Pancreas (tissue), 10 donors: ENCODE measurements at regions not wholly inside any gene's neighbourhood (a gene's known extent, or its start where the extent isn't known, plus 50 kb on each side); places are given as distances from the start of the nearest gene placed in this dataset.
A peak's percentile ranks its signal among the peaks of the same experiment; 100 is the strongest.
"Not testable (repeated sequence)": the region's sequence is repeated elsewhere in the genome, so short reads cannot be mapped to it uniquely, and the experiment has no call there.

Experiments
- ATAC-seq, 4 donors: fragments of 200-7000 bp; cut with Tn5 transposase; one replicate each; pipeline versions ENCODE4 v1.8.0 to v1.9.1; 2020; ENCODE audit warnings: mild to moderate bottlenecking in 4 of 4, moderate library complexity in 4 of 4
- DNase-seq, 6 donors: peaks; one replicate each; pipeline ENCODE4 v3.0.0-alpha.2; 2020
- FAIRE-seq: peaks from 2 replicates; lab custom pipeline; 2012; peaks lifted over from hg19 to GRCh38; lab: Jason Lieb, UNC
- H3K27ac ChIP-seq, 4 donors: fragments of 200-600 bp; sonication (generic); 1 replicate in 3 of 4; 2 replicates in 1 of 4; pipeline versions ENCODE4 v1.5.0 to v1.8.0; 2020
- H3K27me3 ChIP-seq, 4 donors: fragments of 200-600 bp; one replicate each; pipeline ENCODE4 v1.8.0; 2021
- H3K36me3 ChIP-seq, 3 donors: fragments of 200-600 bp; sonication (generic) in 1 of 3; one replicate each; pipeline versions ENCODE4 v1.5.0 to v1.8.0; 2020 to 2021
- H3K4me1 ChIP-seq, 3 donors: fragments of 200-600 bp; one replicate each; pipeline ENCODE4 v1.8.0; 2021
- H3K4me3 ChIP-seq, 4 donors: fragments of 200-600 bp; sonication (generic) in 2 of 4; one replicate each; pipeline versions ENCODE4 v1.5.0 to v1.8.0; 2020 to 2021
- H3K9me3 ChIP-seq, 4 donors: fragments of 200-600 bp; one replicate each; pipeline ENCODE4 v1.8.0; 2021
- WGBS, 2 donors: extraction: QIAGEN DNeasy Blood & Tissue Kit; methylation state at CpG; one replicate each; pipeline ENCODE4 v1.1.7; 2013; 5-methylcytosine and 5-hydroxymethylcytosine counted together
- intact Hi-C, 3 donors: fragments of 100-400 bp; cut with DNase I; formaldehyde crosslinking; loops; one replicate each; pipeline versions ENCODE4 v1.11.1 to v1.14.2; 2022
- TF ChIP-seq, protein P1 (sequence below), 4 donors: fragments of 200-600 bp; sonication (generic) in 3 of 4; IDR thresholded peaks; one replicate each; pipeline versions ENCODE4 v1.5.0 to v1.8.0; 2021; ENCODE audit warnings: antibody characterized with exemption in 4 of 4
- donor health status: healthy with polysubstance abuse.
- donor health status: DM: no; HTN: no; CAD: no; lungs with moderate emphysema.
- donor health status: DM: no; HTN: no; CAD: no.
- donor health status: control.
- donor health status: control.
- donor health status: Bipolar disorder and iron deficiency.
- donor health status: DM: yes; HTN: yes; CAD: no.
- donor health status: DM: no; HTN: no; CAD: no.
- donor health status: DM: no; HTN: no; CAD: no.
- donor health status: DM: yes; HTN: yes; CAD: no.

- Histone ChIP-seq H3K27ac (no peak overlapping the region), H3K36me3 (no peaks in the 10 kb centered on the region), H3K9me3 (no peaks in the 10 kb centered on the region), H3K4me3 (no peak overlapping the region), H3K27me3 (no peaks in the 10 kb centered on the region), H3K4me1 (no peaks in the 10 kb centered on the region)
- DNase-seq = no peak
- FAIRE-seq = no peak
- TF ChIP-seq, protein P1, sequence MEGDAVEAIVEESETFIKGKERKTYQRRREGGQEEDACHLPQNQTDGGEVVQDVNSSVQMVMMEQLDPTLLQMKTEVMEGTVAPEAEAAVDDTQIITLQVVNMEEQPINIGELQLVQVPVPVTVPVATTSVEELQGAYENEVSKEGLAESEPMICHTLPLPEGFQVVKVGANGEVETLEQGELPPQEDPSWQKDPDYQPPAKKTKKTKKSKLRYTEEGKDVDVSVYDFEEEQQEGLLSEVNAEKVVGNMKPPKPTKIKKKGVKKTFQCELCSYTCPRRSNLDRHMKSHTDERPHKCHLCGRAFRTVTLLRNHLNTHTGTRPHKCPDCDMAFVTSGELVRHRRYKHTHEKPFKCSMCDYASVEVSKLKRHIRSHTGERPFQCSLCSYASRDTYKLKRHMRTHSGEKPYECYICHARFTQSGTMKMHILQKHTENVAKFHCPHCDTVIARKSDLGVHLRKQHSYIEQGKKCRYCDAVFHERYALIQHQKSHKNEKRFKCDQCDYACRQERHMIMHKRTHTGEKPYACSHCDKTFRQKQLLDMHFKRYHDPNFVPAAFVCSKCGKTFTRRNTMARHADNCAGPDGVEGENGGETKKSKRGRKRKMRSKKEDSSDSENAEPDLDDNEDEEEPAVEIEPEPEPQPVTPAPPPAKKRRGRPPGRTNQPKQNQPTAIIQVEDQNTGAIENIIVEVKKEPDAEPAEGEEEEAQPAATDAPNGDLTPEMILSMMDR (IDR thresholded peaks at IDR 0.05) = no peak
- no peak for ATAC-seq
- 42 to 47% methylated on average over 2 of the region's 2 CpGs for WGBS, 2 donors
- intact Hi-C loops = no loop called here
Measured at GRCh38 chr4:34469516-34469915, 1774.8 kb downstream of the ARAP2 start.

DNA sequence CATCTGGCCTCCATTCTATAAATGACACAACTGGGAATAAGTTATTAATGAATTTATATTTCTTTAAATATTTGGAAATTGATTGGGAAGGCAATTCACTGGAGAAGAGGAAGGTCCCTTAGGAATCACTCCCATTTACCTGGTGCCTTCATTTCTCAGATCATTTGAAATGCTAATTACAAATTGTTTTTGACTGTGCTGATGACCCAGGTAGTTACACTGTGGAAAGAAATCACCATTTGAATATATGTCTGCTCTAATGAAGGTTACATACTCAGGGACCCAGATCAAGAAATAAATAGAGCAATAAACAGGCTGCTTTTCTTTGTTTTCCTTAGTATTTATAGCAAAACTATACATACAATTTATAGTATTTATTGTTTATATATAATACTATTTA is 1759.1 kb downstream of the ARAP2 start:
- no peak overlapping the region for H3K4me3 ChIP-seq
- H3K27me3 ChIP-seq = no peaks in the 10 kb centered on the region
- H3K9me3 ChIP-seq = no peaks in the 10 kb centered on the region
- FAIRE-seq (no peak), ATAC-seq (no peak), DNase-seq (no peak)
- intact Hi-C loops = no loop called here
- no peaks in the 10 kb centered on the region for H3K36me3 ChIP-seq
- H3K27ac ChIP-seq = no peak overlapping the region
- no peaks in the 10 kb centered on the region for H3K4me1 ChIP-seq
- TF ChIP-seq, protein P1 (IDR thresholded peaks at IDR 0.05) = no peak

DNA sequence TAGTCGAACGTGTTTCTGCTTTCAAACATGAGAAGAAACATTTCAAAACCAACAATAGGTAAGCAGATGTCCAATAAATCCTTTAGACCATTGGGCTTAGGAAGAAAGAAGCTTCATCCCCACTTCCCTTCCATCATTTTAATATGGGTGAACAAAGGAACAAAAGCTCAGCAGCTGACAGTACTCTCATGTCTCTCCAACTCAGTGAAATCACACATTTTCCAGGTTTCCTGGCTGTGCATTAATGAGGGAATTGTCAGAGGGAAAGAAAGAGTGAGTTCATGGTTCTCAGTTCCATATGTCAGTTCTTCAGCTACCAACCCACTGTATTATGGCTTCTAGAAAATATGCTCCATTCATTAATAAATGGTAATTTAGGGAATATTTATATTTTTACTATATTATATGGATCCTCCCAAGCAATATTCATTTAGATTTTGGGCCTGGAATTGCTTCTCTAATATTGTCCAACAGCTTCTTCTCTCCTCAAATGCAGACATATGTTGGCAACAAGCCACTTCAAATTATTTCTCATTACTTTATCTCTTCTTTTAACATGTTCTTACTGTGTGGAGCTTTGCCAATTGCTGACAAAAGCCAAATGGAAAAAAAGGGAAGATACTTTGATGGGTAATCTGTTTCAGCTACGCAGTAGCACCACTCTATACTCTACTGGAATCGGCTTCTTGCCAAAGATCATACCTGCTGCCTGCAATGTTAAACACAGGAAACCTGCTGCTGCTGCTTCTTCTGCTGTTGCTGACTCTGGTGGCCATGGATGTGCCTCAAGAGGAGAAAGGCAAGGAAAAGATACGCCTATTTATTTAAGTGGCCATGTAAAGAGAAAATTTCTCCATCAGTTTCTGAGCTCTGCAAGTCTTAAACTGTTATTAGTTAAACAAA is 1757.6 kb downstream of the ARAP2 start:
- DNase-seq (no peak), ATAC-seq (no peak), FAIRE-seq (no peak)
- H3K4me1 ChIP-seq = no peaks in the 10 kb centered on the region
- intact Hi-C loops = no loop called here
- TF ChIP-seq, protein P1 (IDR thresholded peaks at IDR 0.05) = no peak
- no peak overlapping the region for H3K27ac ChIP-seq
- no peaks in the 10 kb centered on the region for H3K27me3 ChIP-seq
- H3K9me3 ChIP-seq = no peaks in the 10 kb centered on the region
- no peaks in the 10 kb centered on the region for H3K36me3 ChIP-seq
- no peak overlapping the region for H3K4me3 ChIP-seq
- 48 to 57% methylated on average over 5 of the region's 5 CpGs for WGBS, 2 donors

GRCh38 chr4:34492414-34492813 is 1751.9 kb downstream of the ARAP2 start:
- H3K27ac ChIP-seq = no peak overlapping the region
- no peaks in the 10 kb centered on the region for H3K27me3 ChIP-seq
- no peak overlapping the region for H3K4me3 ChIP-seq
- no peak for DNase-seq
- H3K36me3 ChIP-seq = no peaks in the 10 kb centered on the region
- no peaks in the 10 kb centered on the region for H3K9me3 ChIP-seq
- no peaks in the 10 kb centered on the region for H3K4me1 ChIP-seq
- ATAC-seq = no peak
- TF ChIP-seq, protein P1 (IDR thresholded peaks at IDR 0.05) = no peak
- 44 to 68% methylated on average over 1 of the region's 1 CpG for WGBS, 2 donors
- FAIRE-seq = no peak
- intact Hi-C loops = no loop called here

DNA sequence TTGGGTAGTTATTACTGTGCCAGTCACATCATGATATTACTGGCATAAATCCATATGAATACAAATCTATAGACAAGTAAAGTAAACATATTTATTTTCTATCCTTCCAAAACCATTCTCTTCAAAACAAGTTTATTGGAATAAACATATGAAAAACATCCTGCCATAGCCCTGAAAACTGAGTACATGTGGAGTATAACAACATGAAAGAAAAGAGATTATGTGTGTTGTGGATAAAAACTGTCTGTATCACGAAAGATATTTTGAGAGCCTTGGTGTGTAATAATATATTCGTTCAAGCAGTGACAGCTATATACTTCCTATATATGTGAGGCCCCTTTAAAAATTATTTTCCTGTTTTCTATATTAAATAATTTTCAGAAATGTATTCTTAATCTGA is 1742.2 kb downstream of the ARAP2 start:
- Histone ChIP-seq H3K27me3 (no peaks in the 10 kb centered on the region), H3K4me3 (no peak overlapping the region), H3K36me3 (no peaks in the 10 kb centered on the region), H3K4me1 (no peaks in the 10 kb centered on the region), H3K27ac (no peak overlapping the region), H3K9me3 (no peaks in the 10 kb centered on the region)
- no peak for FAIRE-seq
- TF ChIP-seq, protein P1 (IDR thresholded peaks at IDR 0.05) = no peak
- ATAC-seq = no peak
- 54 to 57% methylated on average over 2 of the region's 2 CpGs for WGBS, 2 donors
- DNase-seq = no peak
- intact Hi-C loops = no loop called here

DNA sequence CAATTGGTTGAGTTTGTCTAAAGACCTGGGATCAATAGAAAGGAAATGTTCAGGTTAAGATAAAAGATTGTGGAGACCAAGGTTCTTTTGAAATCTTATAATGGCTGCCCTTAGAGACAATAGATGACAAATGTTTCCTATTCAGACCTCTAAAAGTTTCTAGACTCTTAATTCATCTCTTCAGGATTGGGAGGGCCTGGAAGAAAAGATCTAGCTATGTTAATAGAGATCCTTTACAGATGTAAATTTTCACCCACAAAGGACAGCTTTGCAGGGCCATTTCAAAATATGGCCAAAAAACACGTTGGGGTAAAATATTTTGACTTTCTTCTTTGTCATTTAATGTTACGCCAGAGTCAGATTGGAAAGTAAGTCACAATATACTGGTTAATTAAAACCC is 1739.6 kb downstream of the ARAP2 start:
- intact Hi-C loops, FAIRE-seq: not testable (repeated sequence)
- 55 to 60% methylated on average over 2 of the region's 2 CpGs for WGBS, 2 donors

GRCh38 chr4:34506511-34507092 is 1737.7 kb downstream of the ARAP2 start:
- H3K9me3 ChIP-seq, H3K27ac ChIP-seq, H3K36me3 ChIP-seq, intact Hi-C loops, H3K4me3 ChIP-seq, FAIRE-seq, ATAC-seq, H3K27me3 ChIP-seq, H3K4me1 ChIP-seq: not testable (repeated sequence)
- 82 to 88% methylated on average over 25 to 26 of the region's 26 CpGs for WGBS, 2 donors
- DNase-seq = peak in 1 of 6 donors; percentile 60

More for the DNA sequence above, 1739.6 kb downstream of the ARAP2 start:
- not testable (repeated sequence) for H3K9me3 ChIP-seq, H3K36me3 ChIP-seq, ATAC-seq, H3K4me1 ChIP-seq, H3K27ac ChIP-seq, H3K27me3 ChIP-seq, DNase-seq, H3K4me3 ChIP-seq
